GM18870 (cell line): ENCODE measurements at regions not wholly inside any gene's neighbourhood (a gene's known extent, or its start where the extent isn't known, plus 50 kb on each side); places are given as distances from the start of the nearest gene placed in this dataset.
"Not testable (repeated sequence)": the region's sequence is repeated elsewhere in the genome, so short reads cannot be mapped to it uniquely, and the experiment has no call there.

ENCODE experiments used
- ATAC-seq: cut with Tn5 transposase; IDR thresholded peaks from one replicate; pipeline ENCODE4 v1.9.1; 2021; ENCODE audit warnings: moderate library complexity; ENCODE audit not compliant: unreplicated experiment

DNA sequence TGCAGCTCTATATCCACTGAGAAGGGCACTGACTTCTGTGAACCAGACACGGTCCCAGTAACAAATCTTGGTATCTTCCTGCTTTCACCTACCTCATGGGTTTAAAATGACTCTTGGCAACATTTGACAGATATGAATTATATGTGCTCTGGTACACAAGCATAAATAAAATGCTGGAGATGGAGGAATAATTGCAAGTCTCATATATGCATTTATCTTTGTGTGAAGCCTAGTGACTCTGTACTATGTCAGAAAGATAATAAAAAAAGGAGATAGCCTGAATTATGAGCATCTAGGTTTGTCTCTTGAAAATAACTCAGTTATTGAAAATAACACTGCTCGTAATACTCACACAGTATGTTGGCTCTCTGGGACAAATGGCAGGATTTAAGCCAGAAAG, 167.1 kb upstream of the CRBN start:
- ATAC-seq = no peak

DNA sequence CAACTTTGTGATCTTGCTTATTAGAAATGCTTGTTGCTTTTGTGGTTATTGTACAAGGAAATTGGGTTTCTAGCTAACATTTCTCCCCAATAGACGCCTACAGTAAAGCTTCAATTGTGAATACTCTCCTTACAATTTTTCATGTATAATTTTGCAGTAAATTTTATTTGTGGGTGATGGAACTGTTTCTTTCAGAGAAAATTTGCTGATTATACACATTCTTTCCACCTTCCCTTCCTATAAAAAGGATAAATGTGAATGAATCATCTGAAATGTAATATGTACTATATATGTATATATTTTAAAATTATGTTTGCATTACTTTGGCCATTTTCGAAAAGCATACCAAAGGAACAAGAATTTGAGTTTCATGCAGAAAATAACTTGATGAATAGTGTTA, 162.7 kb upstream of the CRBN start:
- ATAC-seq = no peak

DNA sequence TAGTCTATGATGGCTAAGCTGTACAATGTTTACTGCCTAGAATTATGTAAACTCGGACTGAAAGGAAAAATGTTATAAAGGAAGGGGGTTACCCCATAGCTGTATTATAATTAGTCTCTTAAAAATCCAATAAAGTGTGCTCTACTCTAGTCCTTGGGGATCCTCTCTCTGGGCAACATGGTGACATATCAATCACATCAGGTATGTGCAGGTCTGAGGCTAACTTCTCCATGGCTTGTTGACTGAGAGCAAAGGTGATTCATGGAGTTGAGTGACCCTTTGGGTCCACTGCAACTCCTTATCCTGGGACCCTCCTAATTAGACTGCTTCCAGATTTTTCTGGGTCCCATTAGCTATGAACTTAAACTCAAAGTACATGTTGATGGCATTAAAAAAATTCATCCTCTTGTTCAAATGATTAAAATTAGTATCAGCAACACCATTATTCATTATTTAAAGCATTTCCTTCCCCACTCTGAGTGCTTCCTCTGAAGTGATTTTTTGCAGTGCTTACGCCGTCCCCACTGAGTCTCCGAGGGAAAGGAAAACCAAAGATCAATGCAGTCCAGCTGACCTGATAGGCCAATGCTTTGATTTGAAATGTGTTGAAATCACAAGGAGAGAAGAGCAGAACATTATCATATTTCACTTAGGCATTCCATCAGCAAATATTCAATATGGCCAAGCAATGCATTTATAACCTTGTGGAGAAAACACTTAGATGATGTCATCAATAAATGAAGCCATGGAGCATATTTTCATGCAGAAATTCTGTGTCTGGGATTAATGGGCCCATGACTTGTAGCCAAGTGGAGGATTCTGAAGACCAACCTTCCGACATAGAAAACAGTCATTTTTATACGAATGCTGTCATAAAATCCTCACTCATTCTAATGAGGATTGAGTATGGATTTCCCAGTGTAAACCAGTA, 161.7 kb upstream of the CRBN start:
- ATAC-seq = no peak

DNA sequence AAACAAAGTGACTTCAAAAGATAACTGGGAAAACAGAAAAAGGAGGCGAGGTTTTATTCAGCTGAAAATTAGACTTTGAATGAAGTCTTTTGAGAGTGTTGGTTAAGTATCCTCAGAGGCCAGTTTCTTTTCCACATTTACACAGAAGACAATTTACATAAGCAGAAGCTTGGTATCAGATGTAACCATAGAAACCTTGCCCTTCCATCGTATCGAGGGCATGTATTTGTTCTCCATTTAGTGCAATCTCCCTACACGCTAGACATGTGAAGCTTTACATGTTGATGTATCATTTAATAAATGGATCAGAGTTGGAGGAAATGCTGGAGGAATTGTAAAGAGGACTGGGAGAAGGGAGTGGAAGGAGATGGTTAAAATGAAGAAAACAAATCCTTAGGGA, 161.0 kb upstream of the CRBN start:
- ATAC-seq = no peak

DNA sequence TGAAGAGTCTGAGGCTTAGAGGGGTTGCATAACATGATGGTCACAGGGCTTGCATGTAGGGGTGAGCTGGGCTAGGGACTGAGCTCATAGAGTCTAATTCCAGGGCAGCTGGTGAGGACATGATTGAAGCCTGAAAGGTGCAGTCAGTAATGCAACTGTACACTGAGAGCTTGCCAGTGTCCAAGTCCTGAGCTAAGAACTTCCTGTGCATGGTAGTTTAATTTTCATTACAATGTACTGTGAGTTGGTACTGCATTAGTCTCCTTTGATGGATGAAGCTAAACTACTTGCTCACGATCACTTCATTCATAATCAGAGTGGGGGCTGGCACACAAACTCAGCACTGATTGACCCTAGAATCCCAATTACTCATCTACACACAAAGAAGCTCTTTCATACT, 156.4 kb upstream of the CRBN start:
- ATAC-seq = no peak

DNA sequence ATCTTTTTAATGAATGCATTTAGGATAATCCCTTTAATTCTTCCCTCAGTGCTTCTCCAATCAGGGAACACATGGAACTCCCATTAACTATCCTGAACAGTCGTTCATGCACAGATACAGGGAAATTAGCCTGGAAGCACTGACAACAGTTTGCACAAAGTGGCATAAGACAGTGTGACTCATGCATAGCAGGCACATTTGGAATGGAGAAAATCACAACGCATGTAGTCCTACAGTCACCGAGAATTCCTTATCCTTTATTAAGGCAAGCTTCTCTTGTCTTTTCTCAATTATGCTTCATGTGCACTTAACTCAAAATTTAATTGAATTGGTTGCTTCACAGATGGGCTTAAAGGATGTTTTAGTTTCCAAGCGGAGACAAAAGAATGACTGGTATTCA, 155.0 kb upstream of the CRBN start:
- ATAC-seq = no peak

DNA sequence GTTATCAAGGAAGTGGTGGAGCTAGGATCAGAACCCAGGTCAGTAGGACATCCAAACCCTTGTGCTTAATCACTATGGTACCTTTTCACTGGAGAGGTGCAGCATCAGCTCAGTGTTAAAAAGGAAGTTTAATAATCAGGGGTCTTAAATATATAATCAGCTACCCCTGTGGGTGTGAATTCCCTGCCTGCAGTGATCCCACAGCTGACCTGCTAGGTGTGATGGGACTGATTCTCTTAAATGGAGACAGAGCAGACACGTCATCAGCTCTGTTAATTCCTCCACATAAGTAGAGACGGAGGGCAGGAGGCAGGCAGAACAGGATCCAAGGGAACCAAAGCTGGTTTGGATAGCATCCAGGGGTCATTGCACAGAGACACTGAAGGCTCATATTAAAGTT, 154.1 kb upstream of the CRBN start:
- ATAC-seq = no peak

DNA sequence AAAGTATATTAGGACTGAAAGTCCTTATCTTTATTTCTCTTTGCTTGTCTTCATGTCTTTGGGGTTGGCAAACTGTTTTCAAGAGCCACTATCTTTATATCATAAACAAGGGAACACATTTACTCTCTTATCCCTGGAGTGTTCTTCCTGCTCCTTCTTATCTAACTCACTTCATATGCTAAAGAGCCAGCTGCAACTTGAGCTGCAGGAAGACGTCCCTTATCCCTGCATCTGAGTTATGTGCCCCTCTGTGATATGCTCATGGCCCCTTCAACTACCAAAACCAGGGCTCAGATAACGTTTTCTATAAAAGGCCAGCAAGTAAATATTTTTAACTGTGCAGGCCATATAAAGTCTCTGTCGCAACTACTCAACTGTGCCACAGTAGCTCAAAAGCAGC, 137.0 kb upstream of the CRBN start:
- ATAC-seq = no peak

DNA sequence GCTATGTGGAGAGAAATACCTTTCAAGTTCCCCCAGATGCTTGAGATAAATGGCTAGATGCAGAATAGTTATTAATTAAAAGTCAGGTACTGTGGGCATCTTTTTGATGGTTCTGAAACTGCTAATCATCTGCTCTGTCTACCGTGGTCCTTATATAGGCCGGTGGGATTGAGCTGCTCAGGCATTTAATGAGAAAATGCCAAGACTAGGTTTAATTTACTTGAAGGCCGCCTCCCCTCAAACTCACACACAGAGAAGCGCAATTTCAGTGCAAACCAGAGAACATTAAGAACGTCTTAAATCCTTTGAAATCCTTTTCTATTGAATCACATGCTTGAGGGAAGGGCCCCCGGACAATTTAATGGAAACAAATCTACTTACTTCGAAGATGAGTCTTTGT, 136.4 kb upstream of the CRBN start:
- ATAC-seq = no peak

DNA sequence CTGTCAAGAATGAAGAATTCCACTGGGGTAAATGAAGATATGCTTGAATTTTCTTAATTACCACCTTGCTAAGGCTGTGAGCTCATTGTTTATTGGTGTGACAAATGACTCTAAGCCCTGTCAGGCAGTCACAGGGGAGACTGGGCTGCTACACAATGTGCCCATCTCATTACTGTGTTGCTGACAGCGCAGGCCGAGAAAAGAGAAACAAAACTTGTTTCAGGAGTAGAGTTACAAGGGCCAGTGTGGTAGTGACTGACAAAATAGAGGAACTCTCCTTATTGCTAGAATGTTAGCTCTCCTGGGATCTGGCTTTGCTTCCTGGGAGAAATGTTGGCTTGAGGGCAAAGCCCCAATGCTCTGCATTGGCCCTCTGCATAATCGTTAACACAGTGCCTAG, 130.4 kb upstream of the CRBN start:
- ATAC-seq = no peak

DNA sequence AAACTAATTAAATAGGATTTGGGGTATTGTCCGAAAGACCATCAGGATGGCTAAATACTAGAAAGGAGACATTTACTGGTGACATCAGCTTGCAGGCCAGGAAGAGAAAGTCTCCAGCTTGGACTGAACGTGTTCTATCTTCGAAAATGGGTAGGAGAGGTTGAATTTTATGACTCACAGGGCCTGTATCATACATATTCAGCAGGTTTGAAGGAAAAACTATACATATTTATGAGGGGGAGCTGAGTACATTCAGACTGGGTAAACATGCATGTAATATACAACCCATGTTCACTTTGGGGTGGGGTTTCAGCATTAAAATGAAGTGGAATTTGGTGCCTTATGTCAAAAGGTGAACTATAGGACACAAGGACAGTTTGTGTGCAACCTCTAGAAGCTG, 129.3 kb upstream of the CRBN start:
- ATAC-seq = no peak

DNA sequence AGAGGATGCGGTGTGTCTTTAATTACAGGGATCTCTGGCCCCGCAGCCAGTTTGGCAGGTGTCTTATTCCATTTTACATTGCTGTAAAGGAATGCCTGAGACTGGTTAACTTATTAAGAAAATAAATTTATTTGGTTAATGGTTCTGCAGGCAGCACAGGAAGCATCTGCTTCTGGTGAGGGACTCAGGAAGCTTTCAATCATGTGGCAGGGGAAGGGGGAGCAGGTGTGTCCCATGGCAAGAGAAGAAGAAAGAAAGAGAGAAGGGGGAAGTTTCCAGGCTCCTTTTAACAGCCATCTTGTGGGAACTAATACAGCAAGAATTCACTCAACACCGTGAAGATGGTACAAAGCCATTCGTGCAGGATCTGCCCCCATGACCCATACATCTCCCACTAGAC, 128.0 kb upstream of the CRBN start:
- no peak for ATAC-seq

DNA sequence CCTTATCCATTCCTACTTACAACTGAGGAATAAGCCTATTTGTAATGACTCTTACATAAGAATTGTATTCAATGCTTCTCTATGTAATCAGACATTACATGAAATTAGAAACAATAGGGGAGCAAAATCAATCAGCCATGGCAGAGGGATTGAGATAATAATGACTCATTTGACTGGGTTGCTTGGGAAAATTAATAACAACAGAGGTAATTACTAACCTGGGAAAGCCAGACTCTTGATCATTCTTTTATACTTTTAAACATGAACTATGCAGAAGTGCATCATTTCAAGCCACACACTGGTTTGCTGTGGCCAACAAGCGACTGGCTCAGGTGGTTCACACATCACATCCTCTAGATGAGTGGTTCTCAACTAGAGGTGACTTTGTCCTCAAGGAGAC, 126.3 kb upstream of the CRBN start:
- no peak for ATAC-seq

DNA sequence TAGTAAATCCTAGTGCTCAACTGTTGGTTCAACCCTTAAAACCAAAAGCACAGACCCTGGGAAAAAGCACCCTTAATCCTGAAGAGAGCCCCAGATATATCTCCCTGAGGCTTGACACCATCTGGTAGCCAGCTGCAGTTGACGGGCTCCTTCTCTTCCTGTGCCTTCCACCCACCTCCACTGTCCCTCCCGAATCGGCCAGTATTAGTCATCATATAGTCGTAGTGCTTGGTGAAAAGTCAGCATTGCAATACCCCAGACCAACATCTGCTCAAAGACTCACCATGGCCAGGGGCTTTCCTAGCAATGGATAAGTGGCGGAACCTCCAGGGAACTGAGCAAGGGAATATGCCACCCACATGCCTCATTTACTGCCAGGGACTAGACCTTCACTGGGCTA, 125.6 kb upstream of the CRBN start:
- ATAC-seq = no peak

DNA sequence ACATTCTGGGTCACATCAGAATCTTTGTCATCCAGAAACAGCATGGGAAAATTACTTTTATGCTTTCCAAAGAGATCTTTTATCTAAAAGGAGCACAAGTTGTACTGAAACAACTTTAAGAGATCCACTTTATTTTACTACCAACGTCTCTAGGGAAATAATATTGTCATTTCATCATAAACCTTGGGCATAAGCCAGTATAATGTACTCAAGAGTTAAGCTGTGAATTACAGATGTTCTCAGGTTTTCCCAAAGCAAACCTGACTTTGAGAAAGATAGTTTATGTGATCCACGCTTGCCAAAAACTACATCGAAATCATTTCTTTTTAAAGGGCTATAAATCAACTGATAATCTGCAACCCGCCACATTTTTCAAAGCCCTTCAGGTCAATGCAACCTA, 124.1 kb upstream of the CRBN start:
- ATAC-seq = no peak

DNA sequence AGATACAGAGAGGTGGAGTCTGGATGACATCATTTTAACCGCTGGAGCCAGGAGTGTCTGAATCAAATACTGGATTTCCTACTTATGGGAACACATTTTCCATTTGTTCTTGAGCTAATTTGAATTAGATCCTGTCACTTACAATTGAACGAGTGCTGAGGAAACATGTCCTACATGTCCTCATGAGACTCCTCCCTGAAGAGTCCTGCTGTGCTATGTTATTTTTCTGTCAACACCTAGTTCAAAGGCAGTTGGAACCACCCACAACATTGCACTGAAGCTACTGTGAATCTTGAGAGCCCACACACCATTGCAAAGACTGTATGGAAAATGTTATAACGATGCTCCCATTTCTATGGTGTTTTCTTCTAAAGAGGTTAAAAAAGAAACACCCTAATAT, 123.5 kb upstream of the CRBN start:
- no peak for ATAC-seq

DNA sequence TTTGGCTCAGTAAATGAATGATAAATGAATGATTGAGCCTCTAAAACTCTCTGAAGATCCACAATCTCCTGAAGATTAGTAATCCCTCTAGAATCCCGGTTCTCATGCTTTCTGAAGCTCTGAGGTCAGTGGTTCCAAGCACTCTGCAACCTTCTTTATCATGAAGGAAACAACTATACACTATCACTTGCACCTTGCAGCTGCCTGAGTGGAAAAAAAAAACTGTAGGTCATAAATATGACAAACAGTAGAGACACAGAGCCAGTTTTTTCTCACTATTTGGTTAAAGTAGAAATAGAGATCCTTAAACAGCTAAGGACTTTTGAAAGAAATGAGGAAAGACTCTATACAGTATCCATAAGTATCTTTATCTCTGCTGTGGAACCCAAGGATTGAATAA, 122.0 kb upstream of the CRBN start:
- no peak for ATAC-seq

DNA sequence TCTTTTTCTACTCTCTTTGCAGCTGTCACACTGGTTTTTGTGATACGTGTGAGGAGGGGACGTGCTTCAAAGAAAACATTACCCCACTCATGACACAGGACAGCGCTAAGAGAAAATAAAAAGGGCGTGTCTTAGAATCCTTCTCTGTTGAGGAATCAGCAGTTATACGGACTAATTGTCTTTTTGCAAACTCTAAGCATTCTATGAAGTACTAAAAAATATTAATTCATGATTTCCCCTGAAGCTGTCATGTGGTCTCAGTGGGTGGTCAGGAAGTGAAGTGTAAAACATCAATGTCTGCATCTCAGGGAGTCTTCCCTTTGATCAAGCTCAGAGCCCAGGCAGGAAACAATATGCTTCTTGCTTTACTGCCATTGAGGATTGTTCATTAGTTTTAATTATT, 117.5 kb upstream of the CRBN start:
- ATAC-seq = no peak

DNA sequence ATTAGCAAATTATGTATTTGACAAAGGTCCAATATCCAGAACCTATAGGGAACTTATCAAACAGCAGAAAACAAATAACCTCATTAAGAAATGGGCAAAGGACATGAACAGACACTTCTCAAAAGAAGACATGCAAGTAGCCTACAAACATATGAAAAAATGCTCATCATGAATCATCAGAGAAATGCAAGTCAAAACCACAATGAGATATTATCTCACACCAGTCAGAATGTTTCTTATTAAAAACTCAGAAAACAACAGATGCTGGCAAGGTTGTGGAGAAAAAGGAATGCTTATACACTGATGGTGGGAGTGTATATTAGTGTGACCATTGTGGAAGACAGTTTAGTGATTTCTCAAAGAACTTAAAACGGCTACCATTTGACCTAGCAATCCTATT, 116.1 kb upstream of the CRBN start:
- ATAC-seq = no peak

DNA sequence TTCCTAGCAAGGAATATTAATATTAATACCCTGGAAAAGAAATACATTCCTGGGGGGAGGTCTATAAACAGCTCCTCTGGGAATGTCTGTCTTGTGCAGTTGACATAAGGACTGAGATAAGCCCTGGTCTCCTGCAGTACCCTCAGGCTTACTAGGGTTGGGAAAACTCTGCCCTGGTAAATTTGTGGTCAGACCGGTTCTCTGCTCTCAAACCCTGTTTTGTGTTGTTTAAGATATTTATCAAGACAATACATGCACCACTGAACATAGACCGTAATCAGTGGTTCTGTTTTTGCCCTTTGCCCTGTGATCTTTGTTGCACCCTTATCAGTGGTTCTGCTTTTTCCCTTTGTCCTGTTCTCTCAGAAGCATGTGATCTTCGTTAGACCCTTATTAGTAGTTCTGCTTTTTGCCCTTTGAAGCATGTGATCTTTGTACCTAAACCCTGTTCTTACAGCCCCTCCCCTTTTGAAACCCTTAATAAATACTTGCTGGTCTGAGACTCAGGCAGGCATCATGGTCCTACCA, 112.3 kb upstream of the CRBN start:
- not testable (repeated sequence) for ATAC-seq

DNA sequence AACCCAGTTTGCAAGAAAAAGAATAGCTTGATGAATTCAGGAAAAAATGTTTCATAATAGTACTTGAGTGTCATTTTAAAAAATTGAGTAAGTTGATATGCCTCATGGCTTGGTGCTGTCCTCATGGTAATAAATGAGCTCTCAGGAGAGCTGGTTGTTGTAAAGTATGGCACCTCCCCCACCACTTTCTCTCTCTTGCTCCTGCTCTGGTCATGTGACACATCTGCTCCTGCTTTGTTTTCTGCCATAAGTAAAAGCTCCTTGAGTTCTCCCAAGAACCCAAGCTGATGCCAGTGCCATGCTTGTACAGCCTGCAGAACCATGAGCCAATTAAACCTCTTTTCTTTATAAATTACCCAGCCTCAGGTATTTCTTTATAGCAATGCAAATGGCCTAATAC, 108.8 kb upstream of the CRBN start:
- no peak for ATAC-seq

DNA sequence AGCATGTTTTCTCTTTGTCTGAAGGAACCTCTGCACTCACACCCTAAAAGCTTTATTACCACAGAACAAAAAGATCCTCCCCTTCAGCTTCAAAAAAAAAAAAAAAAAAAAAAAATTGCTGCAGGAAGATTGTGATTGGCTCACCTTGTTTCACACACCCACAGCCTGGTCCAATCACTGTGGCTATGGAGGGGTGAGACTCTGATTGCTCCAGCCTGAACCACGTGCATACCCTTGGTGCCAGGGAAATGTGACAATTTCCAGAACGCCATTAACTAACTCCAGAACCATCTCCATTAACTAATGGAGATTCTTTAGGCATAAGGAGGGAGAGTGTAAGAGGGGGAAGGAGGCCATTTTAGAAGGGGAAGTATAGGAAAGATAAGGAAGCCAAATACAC, 106.5 kb upstream of the CRBN start:
- no peak for ATAC-seq

DNA sequence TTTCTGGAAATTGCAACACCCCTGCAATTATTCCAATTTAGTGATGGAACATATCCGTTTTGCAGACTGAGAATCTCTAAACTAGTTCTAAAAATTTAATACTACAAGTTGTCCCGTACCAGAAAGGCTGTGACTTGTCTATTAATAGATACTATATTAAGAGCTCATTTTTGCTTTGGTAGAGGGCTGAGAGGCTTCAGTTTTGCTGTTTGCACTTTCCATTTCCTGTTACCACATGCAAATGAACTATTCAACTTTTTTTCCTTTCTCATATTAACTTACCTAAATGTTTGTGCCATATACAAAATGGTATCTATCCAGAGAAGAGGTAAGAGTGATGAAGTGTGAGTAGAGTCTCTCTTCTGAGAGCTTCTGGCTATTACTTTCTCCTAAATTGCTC, 101.5 kb upstream of the CRBN start:
- ATAC-seq = peak; percentile 64
